ENCODE measurements at regions not wholly inside any gene's neighbourhood (a gene's known extent, or its start where the extent isn't known, plus 50 kb on each side); places are given as distances from the start of the nearest gene placed in this dataset.

GRCh38 chr5:38794986-38795385 lies 50.8 kb upstream of the OSMR start:
- TF ChIP-seq, protein P1, sequence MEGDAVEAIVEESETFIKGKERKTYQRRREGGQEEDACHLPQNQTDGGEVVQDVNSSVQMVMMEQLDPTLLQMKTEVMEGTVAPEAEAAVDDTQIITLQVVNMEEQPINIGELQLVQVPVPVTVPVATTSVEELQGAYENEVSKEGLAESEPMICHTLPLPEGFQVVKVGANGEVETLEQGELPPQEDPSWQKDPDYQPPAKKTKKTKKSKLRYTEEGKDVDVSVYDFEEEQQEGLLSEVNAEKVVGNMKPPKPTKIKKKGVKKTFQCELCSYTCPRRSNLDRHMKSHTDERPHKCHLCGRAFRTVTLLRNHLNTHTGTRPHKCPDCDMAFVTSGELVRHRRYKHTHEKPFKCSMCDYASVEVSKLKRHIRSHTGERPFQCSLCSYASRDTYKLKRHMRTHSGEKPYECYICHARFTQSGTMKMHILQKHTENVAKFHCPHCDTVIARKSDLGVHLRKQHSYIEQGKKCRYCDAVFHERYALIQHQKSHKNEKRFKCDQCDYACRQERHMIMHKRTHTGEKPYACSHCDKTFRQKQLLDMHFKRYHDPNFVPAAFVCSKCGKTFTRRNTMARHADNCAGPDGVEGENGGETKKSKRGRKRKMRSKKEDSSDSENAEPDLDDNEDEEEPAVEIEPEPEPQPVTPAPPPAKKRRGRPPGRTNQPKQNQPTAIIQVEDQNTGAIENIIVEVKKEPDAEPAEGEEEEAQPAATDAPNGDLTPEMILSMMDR (IDR thresholded peaks at IDR 0.05) = no peak
- Histone ChIP-seq H3K4me3 (no peak overlapping the region), H3K27ac (no peak overlapping the region)

DNA sequence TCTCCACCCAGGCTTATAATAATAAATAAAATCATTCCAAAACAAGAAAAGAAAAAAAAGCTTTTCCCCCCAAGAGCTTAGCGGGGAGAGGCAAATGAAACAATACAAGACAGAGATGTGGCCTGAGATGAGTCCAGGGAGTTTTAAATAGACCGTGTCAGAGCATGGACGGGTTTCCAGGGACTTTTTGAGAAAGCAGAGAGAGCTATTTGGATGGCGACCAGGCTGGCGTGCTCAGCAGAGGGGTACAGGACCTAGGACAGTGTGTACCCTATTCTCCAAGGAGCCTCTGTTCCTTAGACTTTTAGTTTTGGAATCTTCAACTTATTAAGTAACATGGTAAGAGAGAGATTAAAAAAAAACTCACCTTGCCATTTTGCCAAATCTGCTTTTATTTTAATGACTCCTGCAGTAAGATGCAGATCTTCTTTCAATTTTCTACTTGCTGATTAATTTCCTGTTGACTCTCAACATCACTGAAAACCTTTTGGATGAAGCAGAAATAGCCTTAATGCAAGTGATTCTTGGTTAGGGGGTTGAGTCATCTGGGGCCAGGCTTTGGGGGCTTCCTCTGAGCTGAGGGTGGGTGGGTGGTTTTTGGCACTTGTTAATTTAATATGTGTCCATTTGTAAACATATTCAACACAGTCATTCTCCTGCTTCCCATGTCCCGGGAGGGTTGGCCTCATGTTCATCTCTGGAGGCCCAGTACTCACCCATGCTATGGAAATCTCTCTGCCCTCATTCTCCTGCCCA lies 49.6 kb upstream of the OSMR start:
- no peak for DNase-seq (ENCODE audit: low spot score)
- H3K4me3 ChIP-seq = no peak overlapping the region
- TF ChIP-seq, protein P1 (IDR thresholded peaks at IDR 0.05) = no peak
- peak overlapping the region in 1 of 2 donors; percentile 60 for H3K27ac ChIP-seq

More at GRCh38 chr5:38794986-38795385, 50.8 kb upstream of the OSMR start:
- no peak for DNase-seq (ENCODE audit: low spot score)
